ENCODE measurements at regions not wholly inside any gene's neighbourhood (a gene's known extent, or its start where the extent isn't known, plus 50 kb on each side); places are given as distances from the start of the nearest gene placed in this dataset.

GRCh38 chr1:38330799-38331198 is 284.2 kb upstream of the POU3F1 start:
- H3K9me2 ChIP-seq (ENCODE audit: insufficient read depth) = no peaks in the 10 kb centered on the region
- TF ChIP-seq REST (IDR thresholded peaks at IDR 0.05; ENCODE audit: low read depth) (no peak), MAX (IDR thresholded peaks at IDR 0.05) (no peak), YY1 (IDR thresholded peaks at IDR 0.05; ENCODE audit: extremely low read depth, insufficient replicate concordance, low read depth, low read length) (no peak), SRF (IDR thresholded peaks at IDR 0.05; ENCODE audit: low read depth) (no peak), CTCF (IDR thresholded peaks at IDR 0.05 in 2 of 3, conservative IDR thresholded peaks at IDR 0.05 in 1 of 3; ENCODE audit: borderline replicate concordance in 1 of 3, insufficient read depth in 1 of 3, low read depth in 2 of 3, low read length in 2 of 3) (no peak)
- H3K27me3 ChIP-seq (ENCODE audit: insufficient read depth, low read length) = peaks cover 80% of the 10 kb centered on the region
- ChIA-PET POLR2A (no interaction called here), CTCF (no interaction called here), RAD21 (ENCODE audit: low non-redundant PET in 1 of 2, low total read pairs in 2 of 2, uncharacterized antibody in 2 of 2, unreplicated experiment in 2 of 2) (no interaction called here)
- H3K4me1 ChIP-seq (ENCODE audit: control insufficient read depth in 1 of 2, insufficient read depth in 2 of 2, low read length in 2 of 2) = no peaks in the 10 kb centered on the region
- H3K79me2 ChIP-seq (ENCODE audit: insufficient read depth, low read length) = no peaks in the 10 kb centered on the region
- no peak overlapping the region for H3K27ac ChIP-seq (ENCODE audit: low read depth, low read length)
- H3K9me3 ChIP-seq (ENCODE audit: control insufficient read depth in 1 of 2, insufficient read depth in 1 of 2, low read depth in 1 of 2, low read length in 2 of 2) = no peaks in the 10 kb centered on the region
- intact Hi-C loops (cut with micrococcal nuclease) = no loop called here
- no peaks in the 10 kb centered on the region for H3K36me3 ChIP-seq (ENCODE audit: control insufficient read depth in 1 of 2, insufficient read depth in 2 of 2, low read length in 2 of 2)
- H3K4me3 ChIP-seq (replicated peaks in 1 of 2; ENCODE audit: low read depth in 1 of 2, low read length in 2 of 2) = no peak overlapping the region
- no peak overlapping the region for H3K4me2 ChIP-seq (ENCODE audit: low read length)
- H3K9ac ChIP-seq (ENCODE audit: low read length) = no peak overlapping the region
- ATAC-seq (no peak), DNase-seq (ENCODE audit: low read depth, low spot score) (no peak)
- no peaks in the 10 kb centered on the region for H4K20me1 ChIP-seq (ENCODE audit: insufficient read depth)
- no peak overlapping the region for H2AFZ ChIP-seq (ENCODE audit: low read depth, low read length, poor library complexity, severe bottlenecking)
- BruUV-seq (replicated peaks) = no TSS peak
